GM18511 (cell line): ENCODE measurements at regions not wholly inside any gene's neighbourhood (a gene's known extent, or its start where the extent isn't known, plus 50 kb on each side); places are given as distances from the start of the nearest gene placed in this dataset.
"Not testable (repeated sequence)": the region's sequence is repeated elsewhere in the genome, so short reads cannot be mapped to it uniquely, and the experiment has no call there.

Experiments
- ATAC-seq: cut with Tn5 transposase; IDR thresholded peaks from one replicate; pipeline ENCODE4 v1.9.1; 2021; ENCODE audit warnings: mild to moderate bottlenecking, moderate library complexity; ENCODE audit not compliant: unreplicated experiment

DNA sequence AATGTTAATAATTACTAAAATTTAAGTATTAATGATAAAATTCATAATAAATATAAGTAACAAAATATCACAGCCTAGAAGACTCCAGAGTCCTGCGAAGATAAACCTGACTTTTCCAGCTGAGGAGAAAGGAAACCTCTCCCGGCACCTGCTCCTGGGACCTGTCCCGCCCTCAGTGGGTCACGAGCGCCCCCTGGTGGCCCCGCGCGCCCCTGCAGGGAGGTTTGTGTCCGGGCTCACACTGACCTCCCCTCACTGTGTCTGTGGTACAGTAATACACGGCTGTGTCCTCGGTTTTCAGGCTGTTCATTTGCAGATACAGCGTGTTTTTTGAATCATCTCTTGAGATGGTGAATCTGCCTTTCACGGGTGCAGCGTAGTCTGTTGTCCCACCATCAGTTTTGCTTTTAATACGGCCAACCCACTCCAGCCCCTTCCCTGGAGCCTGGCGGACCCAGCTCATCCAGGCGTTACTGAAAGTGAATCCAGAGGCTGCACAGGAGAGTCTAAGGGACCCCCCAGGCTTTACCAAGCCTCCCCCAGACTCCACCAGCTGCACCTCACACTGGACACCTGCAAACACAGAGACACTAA, 627.1 kb downstream of the TMEM121 start:
- ATAC-seq: not testable (repeated sequence)

DNA sequence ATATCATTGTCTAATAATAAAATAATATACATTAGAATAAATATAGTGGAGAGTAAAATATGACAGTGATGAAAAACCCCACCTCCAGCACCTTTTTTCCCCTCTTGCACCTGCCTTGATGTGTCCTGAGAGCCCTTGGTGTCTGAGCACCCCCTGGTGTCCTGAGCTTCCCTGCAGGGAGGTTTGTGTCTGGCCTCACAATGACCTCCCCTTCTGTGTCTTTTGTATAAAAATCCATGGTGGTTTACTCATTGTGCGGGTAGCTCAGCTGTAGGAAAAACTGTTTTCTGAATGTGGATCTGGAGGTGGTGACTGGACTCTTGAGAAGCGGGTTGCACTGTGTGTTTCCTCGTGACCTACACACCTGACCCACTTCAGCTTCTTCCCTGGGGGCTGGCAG, 636.9 kb downstream of the TMEM121 start:
- ATAC-seq: no peak

DNA sequence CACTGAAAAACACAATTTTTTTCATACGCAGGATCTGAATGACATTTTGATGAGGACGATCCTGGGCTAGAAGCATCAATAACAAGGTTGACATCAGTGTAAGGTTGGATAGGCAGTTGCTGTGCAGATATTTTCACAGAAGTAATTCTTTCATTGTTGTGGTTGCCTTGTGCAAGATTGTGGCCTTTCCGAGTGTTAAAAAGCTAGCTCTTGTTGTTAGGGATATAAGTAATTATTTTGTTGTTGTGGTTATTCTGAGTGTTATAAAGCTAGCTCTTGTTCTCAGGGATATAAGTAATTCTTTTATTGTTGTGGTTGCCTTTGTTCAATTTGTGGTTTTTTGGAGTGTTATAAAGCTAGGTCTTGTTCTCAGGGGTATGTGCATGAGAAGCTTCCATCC, 637.4 kb downstream of the TMEM121 start:
- ATAC-seq: not testable (repeated sequence)

DNA sequence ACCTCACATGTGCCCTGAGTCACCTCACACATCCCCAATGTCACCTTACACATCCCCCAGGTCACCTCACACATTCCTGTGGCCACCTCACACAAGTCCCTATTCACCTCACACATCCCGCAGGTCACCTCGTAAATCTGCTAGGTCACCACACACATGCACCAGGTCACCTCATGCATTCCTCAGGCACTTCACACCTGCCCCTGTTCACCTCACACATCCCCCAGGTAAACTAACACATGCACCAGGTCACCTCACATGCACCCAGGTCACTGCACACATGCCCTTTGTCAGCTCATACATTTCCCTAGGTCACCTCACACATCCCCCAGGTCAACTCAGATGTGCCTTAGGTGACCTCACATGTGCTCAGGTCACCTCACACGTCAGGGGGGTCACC, 639.8 kb downstream of the TMEM121 start:
- no peak for ATAC-seq

DNA sequence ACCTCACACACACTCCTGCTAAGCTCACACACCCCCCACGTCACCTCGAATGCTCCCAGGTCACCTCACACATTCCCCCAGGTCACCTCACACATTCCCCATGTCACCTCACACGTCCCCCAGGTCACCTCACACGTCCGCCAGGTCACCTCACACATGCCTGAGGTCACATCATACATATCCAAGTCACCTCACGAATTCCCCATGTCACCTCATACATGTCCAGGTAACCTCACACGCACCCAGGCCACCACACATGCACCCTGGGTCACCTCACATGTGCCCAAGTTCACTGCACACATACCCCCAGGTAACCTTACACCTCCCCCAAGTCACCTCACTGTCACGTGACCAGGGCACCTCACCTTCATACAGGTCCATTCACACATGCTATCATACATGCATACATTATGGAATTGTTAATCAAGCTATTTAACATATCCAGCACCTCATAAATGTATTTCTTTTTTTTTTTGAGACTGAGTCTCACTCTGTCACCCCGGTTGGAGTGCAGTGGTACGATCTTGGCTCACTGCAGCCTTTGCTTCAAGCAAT, 640.3 kb downstream of the TMEM121 start:
- no peak for ATAC-seq

DNA sequence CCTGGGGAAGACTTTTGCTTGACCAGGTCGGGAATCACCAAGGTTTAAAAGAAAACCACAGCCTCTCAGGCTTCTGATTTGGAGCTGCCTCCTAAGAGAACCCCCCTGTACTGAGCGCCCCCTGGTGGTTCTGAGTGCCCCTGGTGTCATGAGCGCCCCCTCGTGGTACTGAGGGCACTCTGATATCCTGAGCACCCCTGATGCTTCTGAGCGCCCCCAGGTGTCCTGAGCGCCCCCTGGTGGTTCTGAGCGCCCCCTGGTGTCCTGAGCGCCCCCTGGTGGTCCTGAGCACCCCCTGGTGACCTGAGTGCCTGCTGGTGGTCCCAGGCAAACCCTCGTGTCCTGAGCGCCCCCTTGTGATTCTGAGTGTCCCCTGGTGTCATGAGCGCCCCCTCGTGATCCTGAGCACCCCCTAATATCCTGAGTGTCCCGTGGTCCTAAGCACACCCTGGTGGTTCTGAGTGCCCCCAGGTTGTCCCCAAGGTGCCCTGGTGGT, 643.8 kb downstream of the TMEM121 start:
- not testable (repeated sequence) for ATAC-seq

DNA sequence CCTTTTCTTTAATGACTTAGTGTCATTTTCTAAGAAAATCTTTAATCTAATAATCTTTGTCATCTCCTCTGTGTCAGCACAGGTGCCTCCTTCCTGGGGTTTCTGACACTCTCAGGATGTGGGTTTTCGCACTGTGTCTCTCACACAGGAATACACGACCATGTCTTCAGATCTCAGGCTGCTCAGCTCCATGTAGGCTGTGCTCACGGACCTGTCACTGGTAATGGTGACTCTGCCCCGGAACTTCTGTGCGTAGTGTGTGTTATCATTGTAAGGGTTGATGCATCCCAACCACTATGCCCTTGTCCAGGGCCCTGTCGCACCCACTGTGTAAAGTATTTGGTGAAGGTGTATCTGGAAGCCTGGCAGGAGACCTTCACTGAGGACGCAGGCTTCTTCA, 647.8 kb downstream of the TMEM121 start:
- ATAC-seq: no peak

DNA sequence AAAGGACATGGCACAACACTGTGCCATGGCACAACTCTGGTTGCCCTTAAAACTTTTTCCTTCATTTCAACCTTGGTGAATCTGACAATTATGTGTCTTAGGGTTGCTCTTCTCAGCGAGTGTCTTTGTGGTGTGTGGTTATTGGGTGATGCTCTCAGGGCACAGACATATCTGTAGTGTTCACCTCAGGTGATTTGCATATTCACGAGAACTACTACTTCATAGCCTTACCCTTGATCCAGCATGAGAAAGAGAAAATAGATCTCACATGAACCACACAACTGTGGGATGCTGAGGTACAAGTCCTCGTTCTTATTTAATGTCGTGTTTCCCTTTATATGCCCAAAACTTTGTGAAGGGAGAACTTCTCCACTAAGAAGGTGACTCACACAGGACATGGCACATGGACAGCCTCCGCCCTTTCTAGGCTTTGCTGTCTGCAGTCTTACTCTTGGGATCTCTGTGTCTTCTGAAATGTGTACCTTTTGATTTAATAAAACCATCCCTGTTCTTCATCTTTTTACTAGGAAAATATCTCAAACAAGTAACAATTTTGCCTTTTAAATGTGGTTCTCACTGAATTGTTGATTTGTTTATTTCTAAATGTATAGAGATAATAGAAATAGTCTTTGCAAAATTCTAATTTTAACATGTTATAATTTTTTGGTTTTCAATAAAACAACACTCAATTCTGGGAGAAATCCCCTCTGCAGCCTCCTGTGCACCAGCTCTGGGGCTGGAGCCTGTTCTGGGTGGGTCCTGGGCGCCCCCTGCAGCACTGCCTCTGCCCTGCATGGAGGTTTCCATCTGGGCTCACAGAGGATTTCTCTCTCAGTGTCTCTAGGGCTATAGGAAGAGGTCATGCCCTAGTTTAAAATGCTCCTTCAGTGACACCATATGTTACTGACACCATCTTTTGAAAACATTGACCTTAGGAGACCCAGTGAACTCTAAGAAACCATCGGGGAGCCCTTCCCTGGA, 651.2 kb downstream of the TMEM121 start:
- not testable (repeated sequence) for ATAC-seq

DNA sequence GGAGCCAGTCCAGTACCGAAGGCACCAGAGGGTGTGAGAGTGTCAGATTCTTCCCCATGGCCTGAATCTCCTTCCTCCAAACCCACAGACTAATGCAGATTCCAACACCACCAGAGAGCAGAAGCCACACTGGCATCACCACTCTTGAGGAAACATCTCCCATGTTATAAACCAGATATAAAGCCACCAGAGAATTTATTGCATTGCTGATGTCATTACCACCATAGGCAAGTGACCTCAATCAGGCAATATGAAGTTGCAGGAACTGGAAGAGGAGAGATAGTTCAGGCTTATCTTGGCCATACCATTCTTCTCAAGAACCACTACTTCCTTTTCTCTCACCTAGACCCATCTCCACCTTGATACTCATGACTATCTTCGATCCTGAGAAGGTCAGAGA, 653.4 kb downstream of the TMEM121 start:
- ATAC-seq: no peak

DNA sequence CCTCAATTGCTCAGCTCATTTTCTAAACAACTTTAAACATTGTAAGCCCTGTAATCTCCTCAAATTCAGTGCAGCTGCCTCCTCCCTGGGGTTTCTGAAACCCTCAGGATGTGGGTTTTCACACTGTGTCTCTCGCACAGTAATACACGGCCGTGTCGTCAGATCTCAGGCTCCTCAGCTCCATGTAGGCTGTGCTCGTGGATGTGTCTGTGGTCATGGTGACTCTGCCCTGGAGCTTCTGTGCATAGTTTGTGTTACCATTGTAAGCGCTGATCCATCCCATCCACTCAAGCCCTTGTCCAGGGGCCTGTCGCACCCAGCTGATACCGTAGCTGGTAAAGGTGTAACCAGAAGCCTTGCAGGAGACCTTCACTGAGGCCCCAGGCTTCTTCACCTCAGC, 658.4 kb downstream of the TMEM121 start:
- not testable (repeated sequence) for ATAC-seq

DNA sequence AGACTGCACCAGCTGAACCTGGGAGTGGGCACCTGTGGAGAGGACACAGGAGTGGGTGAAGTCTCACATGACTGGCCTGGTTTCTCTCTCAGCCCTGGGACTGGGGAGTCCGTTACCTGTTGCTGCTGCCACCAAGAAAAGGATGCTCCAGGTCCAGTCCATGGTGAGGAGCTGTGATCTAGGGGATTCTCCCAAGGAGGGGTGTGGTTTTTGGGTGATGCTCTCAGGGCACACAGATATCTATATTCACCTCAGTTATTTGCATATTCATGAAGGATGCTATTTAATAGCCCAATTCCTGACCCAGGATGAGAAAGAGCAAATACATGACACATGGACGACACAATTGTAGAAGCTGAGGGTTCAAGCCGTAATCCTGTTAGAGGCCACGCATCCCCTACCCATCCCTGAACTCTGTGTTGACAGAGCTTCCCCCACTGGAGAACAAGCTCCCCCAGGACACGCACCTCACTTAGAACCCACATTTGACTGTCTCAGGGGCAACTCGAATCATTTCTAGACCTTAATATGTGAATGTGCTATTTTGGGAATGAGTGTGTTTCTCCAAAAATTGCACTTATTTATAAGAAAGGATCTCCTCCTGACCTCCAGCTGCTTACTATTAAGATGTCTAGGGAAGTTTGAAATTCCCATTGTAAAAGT, 658.9 kb downstream of the TMEM121 start:
- ATAC-seq: not testable (repeated sequence)

DNA sequence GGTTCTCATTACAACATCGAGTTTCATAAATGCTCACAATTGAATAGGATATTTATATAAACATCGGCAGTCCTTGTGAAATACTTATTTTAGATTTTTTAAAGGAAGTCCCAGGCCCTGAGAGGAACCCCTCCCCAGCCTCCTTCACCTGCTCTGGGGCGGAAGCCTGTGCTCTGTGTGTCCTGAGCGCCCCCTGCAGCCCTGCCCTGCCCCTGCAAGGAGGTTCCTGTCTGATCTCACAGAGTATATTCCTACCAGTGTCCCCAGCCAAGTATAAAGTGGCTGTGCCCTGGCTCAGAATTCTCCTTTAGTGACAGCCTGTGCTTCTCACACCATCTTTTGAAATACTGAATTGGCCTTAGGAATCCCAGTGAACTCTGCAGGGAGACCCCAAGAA, 659.5 kb downstream of the TMEM121 start:
- ATAC-seq: no peak

DNA sequence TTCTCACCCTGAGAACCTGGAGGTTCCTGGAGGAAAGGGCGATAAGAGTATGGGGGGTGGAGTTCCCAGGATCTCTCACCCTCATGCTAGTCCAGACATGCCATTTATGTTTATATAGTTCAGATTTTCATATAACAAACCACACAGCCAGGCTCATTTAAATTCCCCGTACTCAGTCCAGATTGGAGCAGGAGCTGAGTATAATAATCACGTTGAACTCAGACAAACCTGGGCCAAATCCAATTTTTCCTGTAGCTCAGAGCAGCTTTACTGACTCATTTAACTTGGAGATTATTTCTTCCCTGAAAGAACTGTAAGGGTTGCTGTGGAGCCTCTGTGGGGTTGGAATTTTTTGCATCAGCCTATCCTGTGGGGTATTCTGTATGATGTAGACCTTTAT, 660.8 kb downstream of the TMEM121 start:
- ATAC-seq: no peak

DNA sequence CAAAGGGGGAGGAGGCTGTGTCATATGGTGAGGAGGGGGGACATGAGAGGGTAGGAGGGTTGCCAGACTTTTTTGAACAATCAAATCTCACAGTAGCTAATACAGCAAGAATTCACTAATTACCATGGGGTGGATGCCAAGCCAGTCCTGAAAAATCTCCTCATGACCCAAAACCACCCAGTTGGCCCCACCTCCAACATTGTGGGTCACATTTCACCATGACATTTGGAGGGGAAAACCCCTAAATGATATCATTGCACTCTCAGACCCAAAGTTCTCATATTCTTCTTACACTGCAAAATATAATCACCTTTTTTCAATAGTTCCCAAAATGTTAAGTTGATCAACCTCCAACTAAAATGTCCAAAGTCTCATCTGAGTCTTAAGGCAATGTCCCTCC, 666.3 kb downstream of the TMEM121 start:
- not testable (repeated sequence) for ATAC-seq

DNA sequence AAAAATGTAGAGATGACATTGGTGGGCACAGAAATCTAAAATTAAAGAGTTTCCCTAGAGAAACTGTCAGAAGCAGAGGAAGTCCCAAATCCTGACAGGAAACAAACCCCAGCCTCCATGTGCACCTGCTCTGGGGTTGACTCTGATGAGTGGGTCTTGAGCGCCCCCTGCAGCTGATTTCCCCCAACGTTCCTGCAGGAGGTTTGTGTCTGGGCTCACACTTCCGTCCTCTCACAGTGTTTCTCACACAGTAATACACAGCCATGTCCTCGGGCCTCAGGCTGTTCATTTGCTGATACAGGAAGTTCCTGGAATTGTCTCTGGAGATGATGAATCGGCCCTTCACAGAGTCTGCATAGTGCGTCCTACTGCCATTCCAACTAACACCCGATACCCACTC, 670.1 kb downstream of the TMEM121 start:
- ATAC-seq: not testable (repeated sequence)

DNA sequence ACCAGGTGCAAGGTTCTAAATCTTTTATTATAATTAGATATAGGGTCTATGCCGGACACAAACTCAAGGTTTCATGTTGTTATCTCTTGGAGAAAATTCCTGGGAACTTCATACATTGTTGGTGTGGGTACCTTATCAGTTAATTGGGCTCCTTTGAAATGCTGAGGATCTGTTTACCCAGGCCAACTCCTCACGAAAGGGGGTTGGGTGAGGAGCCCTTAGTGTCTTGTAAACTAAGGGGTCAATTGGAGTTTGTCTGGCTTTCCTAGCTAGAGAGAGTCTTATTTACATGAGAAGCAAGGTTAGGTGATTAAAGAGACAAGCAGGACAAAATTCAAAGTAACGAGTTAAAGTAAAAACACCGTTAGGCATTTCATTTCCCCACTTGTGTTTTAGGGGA, 670.9 kb downstream of the TMEM121 start:
- not testable (repeated sequence) for ATAC-seq

DNA sequence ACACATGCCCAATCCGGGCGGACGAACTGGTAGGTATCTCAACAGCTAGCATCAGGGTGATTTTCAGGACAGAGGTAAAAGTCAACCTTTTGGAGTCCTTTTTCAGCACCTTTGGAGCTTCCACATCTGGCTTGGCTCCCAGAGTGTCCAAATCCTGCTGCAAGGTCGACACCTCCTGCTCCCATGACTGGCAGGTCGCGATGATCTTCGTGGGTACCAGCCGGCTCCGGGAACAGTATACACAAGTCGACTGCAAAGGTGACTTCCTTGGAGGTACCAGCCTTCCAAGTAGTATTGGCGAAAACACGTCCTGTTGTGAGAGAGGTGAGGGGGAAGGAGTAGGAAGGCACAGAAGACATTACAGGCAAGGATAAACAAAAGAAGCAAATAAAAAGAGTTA, 672.7 kb downstream of the TMEM121 start:
- ATAC-seq: no peak

DNA sequence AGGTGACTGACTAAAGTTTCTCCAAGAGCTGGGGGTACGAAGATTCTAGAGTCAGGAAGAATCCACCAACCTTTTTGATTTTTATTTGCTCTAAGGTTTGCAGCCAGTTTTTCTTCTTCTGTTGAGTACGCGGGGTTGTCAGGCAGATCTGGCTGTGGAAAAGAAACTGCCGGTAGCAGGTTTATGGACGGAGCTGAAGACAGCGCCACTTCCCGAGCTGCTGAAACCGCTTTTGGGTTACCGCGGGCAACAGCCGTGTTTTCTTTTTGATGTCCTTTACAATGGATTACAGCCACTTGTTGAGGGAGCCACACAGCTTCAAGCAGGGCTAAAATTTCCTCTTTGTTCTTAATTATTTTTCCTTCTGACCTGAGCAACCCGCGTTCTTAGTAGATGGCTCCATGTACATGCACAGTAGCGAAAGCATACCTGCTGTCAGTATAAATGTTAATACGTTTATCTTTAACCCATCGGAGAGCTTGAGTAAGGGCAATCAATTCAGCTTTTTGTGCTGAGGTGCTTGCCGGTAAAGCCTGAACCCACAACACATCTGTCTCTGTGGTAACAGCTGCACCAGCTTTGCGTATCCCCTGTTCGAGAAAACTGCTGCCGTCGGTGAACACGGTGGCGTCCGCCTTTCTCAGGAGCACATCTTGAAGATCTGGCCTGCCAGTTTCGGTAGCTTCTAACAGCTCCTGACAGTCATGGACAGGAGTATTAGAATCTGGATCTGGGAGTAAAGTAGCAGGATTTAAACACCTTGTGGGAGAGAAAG, 674.3 kb downstream of the TMEM121 start:
- ATAC-seq: no peak

DNA sequence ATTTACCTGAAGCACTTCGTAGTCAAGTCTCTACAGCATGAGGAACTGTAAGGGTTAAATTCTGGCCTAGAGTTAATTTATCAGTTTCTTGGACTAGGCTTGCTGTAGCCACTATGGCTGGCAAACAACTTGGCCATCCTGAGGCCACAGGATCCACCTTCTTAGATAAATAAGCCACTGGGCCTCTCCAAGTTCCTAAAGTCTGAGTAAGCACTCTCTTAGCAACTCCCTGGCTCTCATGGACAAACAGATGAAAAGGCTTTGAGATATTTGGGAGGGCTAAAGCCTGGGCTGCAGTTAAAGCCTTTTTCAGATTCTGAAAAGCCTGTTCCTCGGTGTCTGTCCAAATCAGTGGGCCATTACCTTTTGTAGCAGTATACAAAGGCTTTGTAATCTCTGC, 675.0 kb downstream of the TMEM121 start:
- ATAC-seq: no peak

DNA sequence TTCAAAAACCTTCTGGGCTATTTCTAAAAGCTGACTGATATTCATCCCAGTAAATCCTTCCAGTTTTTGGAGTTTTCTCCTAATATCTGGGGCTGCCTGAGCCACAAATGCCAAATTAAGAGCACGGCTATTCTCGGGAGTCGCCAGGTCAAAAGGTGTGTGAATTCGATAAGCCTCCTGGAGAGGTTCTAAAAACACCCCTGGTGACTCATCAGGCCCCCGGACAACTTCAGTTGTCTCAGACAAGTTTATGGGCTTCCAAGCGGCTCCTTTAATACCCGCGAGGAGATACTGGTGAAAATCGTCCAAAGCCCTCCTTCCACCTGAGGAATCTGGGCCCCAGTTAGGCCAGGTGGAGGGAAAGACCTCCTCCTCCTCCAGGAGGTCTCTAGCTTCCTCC, 677.1 kb downstream of the TMEM121 start:
- ATAC-seq: no peak
